ENCODE measurements at regions not wholly inside any gene's neighbourhood (a gene's known extent, or its start where the extent isn't known, plus 50 kb on each side); places are given as distances from the start of the nearest gene placed in this dataset.

DNA sequence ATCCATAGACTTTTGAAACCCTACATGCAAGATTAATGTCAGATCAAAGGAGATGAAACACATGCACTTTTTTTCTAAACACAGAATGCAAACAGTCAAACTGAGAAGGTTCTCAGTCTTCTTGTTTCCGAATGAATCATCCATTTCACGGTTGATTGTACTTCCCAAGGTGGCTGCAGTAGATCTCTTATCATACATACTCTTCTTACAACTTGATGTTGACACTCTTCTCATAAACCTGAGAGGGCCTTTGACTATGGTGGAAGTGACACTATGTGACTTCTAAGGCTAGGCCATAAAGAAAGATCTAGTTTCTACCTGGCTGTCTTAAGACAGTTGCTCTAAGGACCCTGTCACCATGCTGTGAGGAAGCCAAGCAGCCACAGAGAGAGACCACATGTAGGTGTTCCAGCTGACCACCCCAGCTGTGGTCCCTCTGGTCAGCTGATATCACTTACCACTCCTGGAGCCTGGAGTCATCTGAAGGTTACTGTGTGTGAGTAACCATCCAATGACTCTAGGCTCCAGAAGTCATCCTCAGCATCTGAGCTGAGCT is 67.2 kb upstream of the HMGA2 start:
- DNase-seq (ENCODE audit: low read depth in 2 of 2, low spot score in 1 of 2) = no peak

DNA sequence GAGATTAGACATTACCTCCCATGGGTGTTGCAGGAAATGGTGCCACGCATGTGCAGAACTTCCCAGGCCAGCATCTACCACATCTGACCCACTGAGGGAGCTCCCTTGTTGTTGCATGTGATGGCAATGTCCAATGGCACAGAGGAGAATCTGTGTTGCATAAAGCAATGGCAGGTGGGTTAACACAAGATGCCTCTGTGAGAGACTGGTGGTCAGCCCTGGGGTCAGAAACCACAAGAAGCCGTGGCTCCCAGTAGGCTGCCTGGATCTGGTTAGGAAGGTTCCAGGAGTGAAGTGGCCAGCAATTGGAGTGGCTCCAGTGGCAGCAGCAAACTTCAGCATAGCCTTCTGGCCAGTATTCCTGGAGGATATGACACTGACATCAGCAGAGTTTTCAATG is 65.9 kb upstream of the HMGA2 start:
- no peak for DNase-seq (ENCODE audit: low read depth in 2 of 2, low spot score in 1 of 2)

DNA sequence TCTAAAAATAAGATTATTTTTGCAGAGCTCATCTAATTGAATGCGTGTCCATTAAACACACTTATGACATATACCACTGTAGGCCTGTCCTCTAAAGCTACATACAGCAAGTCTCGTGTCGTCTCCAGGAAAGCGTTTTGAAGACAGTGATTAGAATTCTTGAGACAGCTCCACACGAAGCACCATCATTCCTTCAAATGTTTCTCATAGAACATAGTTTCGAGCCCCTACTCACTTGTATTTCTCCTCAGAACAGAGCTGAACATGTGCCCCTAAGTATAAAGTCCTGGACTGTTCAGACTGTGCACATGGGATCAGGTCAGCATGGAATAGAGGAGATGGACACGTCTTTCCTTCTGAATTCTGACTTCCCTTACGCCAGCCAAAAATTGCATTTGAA is 64.5 kb upstream of the HMGA2 start:
- no peak for DNase-seq (ENCODE audit: low read depth in 2 of 2, low spot score in 1 of 2)

DNA sequence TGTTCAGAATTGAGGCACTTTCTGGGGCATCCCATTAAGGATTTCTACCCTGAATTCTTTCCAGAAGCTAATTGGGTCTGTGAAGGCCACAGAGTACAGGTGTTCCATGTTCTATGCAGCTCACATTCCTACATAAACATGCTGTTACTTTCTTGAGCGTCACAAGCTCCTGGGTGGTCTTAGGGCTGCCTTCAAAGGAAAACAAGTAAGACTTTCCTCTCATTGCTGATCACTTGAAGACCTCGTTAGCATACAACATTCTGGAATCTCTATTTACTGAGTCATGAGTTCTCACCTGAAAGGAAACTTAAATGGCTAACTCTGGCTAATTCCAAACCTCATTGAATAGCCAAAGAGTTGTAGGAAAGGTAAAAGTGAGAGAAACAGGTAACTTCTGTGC is 63.0 kb upstream of the HMGA2 start:
- DNase-seq (ENCODE audit: low read depth in 2 of 2, low spot score in 1 of 2) = no peak

DNA sequence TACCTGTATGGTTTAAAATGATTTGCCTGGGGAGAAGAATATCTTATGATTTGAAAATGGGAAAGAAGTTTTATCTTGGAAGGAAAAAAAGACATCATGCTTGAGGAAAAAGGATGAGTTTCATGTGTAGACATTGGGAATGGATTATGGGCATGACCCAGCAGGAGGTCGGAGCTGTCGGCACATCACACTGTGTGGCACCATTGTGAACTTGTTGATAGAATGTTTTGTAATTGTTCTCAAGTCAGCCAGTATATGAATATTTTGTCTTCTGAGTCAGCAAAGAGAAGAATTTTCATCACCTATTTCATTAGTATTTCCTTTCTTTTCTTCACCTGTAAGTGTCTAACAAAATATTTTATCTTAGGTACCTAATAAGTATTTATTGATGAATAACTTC is 60.0 kb upstream of the HMGA2 start:
- no peak for DNase-seq (ENCODE audit: low read depth in 2 of 2, low spot score in 1 of 2)

DNA sequence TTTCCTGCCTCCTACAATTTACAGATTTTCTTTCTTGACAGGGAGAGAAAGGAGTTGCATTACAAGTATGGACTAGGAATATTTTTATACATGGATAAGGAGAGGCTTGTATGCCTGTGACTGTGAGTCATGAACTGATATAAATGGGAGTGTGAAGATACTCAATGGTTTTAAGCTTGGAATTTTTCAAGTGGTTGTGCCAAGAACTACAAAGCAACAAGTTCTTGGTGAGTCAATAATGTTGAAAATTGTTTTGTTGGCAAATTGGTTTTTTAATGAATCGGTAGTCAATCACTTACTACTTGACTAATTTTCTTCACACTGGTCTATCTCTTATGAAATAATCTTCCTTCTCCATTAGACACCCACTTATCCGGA is 58.9 kb upstream of the HMGA2 start:
- DNase-seq (ENCODE audit: low read depth in 2 of 2, low spot score in 1 of 2) = no peak

DNA sequence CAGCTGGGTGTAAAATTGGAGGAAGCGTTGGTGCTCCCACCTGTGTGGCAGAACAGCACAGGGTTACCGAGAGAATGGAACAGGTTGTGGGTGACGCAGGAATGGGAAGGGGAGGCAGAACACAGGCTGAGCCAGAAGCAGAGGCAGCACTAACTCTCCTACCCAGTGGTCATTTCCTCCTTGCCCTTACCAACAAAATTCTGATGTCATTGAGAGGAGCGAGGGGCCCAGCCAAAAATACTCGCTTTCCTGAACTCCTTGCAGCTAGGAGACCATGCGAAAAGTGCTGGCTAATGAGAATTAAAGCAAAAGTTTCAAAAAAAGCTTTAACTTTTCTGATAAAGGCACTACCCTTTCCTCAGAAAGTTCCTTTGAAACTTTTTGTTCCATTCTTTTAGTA is 54.4 kb upstream of the HMGA2 start:
- no peak for DNase-seq (ENCODE audit: low read depth in 2 of 2, low spot score in 1 of 2)
